Posterior vena cava (tissue), 2 donors: ENCODE measurements at regions not wholly inside any gene's neighbourhood (a gene's known extent, or its start where the extent isn't known, plus 50 kb on each side); places are given as distances from the start of the nearest gene placed in this dataset.
"Not testable (repeated sequence)": the region's sequence is repeated elsewhere in the genome, so short reads cannot be mapped to it uniquely, and the experiment has no call there.

Experiments used
- DNase-seq: peaks from one replicate; pipeline ENCODE4 v3.0.0-alpha.2; 2020; ENCODE audit warnings: low spot score
- intact Hi-C, 2 donors: fragments of 100-400 bp; cut with DNase I; formaldehyde crosslinking; loops; one replicate each; pipeline versions ENCODE4 v1.14.1 to v1.14.2; 2022 to 2023
- donor health status: DM: yes; HTN: yes; CAD: no.
- donor health status: DM: yes; HTN: yes; CAD: no.

DNA sequence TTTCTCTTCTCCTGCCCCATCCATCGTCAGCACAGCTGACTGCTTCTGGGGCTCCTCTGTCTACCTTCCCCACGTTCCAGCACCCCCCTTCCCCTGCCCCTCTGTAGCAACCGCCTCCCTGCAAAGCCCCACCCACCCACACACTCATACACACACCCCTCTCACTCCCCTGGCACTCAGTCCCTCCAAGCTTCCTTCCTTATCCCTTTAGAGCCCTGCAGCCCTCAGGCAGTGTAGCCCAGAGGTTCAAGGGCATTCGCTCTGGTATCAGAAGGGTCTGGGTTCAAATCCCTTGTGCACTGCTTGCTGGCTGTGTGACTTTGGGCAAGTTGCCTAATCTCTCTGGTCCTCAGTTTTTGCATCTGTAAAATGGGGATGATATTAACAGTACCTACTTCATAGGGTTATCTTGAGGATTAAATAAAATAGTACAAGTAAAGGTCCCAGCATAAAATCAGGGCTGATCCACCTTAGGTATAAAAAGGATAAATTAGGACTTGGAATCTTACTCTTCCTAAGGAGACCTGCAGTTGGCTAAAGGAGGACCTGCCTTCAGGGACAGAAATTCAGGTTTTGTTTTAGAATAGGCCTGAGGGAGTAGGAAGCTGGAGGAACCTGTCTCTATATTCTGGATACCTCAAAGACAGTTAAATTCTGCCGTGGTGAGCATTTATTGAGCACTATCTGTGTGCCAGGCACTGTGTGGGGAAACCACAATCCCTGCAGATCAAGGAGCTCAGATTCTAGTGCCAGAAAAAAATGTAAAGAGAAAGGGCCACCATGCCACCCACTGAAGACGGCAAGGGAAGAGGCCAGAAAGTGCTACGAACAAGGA lies 94.1 kb downstream of the SNX5 start:
- no peak for DNase-seq
- intact Hi-C loops, result no loop called here

DNA sequence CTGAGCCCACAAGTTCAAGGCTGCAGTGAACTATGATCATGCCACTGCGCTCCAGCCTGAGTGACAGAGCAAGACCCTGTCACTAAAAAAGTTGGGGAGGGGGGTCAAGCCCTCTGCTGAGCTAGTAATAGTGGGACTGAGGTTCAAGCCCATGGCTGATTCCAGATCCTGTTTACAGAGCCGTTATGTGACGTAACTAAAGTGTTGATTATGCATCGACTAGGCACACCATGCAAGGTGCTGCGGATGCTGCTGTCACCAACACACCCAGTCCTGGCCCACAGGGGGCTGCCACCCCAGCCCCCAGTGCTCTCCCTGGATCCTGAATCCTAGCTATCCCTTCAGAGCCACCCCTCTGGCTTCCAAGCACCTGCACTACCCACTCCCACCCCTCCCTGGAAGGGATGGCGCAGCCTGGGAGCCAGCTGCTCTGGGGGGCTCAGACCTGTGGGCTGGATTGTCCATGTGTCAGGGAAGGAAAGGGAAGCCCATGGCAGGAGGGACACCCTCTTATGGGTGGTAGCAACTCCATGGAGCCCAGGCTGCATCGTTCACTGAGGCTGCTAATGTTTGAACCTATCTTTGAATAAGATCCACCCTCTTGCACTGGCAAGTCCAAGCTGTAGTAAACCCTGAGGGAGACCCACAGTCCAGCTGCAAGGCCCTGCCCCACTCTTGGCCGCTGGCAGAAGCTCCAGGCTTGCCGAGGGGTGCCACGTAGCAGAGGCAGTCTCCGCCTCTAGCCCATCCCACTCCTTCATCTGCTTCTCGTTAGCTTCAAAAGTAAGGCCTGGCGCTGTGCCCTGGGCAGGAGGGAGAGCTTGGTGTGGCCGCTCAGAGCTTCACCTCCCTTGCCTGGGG lies 95.0 kb downstream of the SNX5 start:
- peak; percentile 93 for DNase-seq
- intact Hi-C loops, result no loop called here

DNA sequence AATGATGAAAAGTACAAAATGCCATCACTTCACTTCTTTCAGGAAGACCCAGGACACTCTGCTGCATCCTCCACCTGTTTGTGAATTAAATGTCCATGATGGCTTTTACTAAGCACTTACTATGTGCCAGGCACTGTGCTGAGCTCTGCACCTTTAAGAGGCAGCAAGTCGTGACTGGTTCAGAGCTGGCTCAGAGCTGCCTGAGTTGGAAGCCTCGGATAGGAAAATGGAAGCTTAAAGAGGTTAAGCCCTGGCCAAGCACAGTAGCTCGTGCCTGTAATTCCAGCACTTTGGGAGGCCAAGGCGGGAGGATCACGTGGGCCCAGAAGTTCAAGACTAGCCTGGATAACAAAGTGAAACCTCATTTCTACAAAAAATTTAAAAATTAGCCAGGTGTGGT lies 95.6 kb downstream of the SNX5 start:
- no peak for DNase-seq
- intact Hi-C loops, result no loop called here

DNA sequence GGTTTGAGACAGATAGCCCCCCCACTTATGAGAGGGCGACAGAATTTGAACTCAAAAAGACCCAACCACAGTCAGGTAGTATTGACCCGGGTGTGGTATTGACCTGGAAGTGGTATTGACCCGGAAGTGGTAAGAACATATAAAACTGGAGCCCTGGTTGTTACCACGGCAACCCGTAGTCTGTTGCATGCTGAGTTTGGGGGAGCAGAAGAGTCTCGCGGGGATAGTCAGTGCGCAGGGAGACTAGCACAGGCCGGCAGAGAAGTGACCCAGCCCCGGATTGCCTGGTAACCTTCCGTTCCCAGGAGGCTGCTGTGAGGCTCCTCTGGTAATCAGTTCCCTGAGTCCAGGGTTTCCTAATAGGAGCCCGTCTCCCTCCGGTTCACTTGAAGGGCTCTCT lies 96.2 kb downstream of the SNX5 start:
- DNase-seq, result no peak
- intact Hi-C loops, result no loop called here

DNA sequence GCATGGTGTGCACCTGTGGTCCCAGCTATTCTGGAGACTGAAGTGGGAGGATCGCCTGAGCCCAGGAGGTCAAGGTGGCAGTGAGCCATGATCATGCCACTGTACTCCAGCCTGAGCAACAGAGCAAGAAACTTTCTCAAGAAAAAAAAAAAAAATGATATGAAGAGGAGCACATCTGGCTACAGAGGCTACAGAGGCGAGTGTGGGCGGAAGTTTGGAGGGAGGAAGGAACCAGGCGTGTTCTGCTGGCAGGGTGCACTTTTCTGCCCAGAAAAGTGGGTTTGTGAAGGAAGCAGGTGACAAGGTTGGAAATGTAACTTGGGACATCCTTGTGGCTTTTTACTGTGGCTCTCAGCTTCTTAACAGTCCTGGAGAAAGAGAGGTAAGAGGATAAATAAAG lies 96.7 kb downstream of the SNX5 start:
- intact Hi-C loops, result no loop called here
- DNase-seq, result no peak

DNA sequence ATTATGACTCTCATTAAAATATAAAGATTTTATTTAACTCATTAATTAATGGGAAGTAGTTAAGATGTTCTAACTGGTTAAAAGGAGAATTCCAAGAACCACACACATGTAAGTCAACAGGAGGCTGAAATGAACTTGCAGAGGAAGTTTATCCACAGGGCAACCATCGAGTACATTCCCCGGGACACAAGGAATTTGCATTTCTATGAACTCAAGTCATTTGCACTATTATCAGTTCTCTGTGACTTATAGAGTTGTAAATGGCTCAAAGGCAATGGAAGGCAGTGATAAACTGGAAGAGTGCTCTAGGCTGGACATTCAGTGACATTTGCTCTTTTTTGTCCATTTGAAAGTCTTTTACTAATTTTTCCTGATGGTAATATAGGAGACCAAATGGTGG lies 97.4 kb downstream of the SNX5 start:
- intact Hi-C loops, result no loop called here
- no peak for DNase-seq

DNA sequence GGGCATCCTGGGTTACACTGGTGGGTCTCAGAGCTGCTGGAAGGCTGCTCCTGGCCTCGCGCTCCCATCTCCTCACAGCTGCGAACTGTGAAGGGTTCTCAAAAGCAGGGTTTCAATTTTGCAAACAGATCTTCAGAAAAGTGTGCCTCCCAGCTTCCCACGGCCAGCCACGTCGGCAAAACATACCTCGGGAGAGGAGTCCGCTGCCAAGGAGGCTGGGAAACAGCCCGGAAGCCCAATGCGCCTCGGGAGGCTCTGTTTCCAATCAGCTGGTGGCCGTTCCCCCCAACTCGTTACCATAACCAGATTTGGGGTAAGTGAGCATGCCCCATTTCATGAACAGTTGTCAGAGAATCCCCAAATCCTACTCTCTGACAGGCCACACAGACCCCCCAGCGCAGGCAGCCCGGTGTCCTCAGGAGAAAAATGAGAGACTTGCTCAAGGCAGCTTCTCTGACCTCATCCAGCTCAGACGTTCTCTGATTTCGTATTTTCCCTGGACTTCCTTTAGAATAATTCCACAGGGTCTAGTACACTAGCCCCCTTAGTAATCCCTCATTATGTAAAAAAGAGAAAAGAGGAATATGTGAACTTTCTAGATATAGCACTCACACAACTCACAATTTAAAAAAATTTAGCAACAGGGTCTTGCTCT lies 98.4 kb downstream of the SNX5 start:
- DNase-seq, result no peak
- intact Hi-C loops, result no loop called here

DNA sequence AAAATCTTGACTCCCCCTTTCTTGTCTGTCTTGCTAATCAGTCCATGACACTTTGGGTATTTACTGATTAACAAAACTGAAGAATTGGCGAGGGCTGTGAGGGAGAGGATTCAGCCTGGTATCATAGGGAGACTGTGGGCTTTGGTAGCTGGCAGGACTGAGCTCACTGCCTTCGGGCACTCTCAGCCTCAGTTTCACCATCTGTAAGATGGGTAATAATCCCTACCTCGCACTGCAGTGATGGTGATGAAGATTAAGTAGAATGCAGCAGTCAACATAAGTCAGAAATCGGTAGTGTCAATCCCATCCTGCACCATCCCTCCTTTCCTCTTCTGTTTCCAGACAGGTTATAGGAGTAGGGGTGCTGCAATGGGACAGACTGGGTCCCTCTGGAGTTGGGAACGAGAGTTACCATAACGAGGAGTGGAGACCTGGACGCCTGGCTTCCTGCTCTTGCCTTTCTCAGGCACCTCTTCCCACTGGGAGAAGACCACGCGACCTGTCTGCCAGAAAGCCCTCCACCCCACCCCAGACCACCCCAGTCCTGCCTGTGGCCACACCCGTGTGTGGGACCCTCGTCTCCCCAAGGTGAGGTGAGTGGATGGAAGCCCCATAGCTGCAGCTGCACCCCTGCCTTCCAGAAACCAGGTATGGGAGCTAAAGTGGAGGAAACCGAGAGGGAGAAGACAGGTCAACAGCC lies 99.1 kb downstream of the SNX5 start:
- DNase-seq, result no peak

DNA sequence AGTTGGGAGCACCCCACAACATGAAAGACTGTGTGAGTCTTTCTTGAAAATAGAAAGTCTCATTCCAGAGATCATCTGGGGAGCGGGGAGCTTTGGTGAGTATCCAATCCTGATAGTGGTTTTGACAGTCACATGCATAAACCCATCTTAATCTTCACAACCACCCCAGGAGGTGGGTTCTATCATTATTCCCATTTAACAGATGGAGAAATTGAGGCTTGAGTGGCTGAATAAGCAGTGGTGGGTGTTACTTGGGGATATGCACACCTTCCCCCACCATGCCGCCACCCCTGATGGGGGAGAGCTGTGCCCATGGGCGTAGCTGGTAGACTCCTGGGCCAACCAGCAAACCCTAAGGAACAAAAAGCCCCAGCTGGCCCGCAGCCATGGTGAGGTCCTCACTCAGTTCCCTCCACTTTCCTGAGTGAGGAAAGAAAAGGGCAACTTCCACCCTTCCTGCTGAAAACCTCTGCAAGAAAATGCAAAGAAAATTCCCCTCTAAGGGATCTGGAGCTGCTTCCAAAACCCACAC lies 99.8 kb downstream of the SNX5 start:
- intact Hi-C loops, result no loop called here
- no peak for DNase-seq

More for the DNA sequence above, 99.1 kb downstream of the SNX5 start:
- intact Hi-C loops, result no loop called here

DNA sequence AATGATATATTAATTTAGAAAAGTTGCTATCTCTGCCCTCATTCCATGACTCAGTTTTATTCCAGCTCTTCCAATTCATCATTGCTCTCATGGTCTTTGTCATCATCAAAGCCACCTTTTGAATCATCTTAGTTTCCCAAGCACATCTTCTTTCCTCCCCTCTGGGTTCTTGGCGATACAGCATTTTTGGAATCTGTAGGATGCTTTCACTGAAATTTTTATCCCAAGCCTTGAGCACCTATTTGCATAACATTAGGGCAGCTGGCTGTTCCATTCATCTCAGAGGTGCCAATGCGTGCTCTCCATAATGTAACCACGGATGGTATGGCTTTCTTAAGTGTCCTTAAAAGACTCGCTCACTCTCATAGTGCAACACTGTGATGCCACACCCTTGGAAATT lies 100.4 kb downstream of the SNX5 start:
- intact Hi-C loops, result no loop called here
- no peak for DNase-seq

DNA sequence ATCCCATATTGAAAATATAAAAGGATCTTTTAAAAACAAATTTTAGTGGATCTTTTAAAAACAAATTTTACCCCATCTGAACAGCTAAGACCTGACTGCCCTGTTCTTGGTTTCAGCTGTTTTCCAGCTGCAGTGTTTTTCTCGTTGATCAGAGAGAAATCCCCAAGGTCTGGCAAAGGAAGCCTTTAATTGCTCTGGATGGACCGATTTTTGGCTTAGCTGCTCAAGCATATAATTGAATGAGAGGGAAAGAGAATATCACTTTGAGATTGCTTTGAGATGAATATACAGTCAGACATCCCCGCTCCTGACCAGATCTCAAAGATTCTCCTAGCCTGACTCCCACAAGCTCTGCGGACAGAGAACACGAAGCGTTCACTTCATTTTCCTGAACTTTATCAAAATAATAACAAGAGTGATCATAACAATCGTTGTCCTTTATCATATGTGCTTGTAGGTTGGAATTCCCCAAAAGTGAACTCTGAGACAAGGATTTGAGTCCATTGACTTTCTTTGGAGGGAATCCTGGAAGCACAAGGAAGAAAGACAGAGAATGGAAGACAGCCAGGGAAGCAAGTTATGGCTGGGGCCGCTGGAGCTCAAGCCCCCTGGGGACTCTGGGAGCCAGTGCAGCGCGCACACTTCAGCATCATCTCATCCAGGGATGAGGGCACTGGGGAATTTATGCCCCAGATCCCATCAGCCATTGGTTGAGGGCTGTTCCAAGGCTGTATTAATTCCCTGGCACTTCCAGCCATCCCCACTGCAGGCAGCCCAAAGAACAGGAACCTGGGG lies 101.3 kb downstream of the SNX5 start:
- DNase-seq, result no peak
- intact Hi-C loops, result no loop called here

DNA sequence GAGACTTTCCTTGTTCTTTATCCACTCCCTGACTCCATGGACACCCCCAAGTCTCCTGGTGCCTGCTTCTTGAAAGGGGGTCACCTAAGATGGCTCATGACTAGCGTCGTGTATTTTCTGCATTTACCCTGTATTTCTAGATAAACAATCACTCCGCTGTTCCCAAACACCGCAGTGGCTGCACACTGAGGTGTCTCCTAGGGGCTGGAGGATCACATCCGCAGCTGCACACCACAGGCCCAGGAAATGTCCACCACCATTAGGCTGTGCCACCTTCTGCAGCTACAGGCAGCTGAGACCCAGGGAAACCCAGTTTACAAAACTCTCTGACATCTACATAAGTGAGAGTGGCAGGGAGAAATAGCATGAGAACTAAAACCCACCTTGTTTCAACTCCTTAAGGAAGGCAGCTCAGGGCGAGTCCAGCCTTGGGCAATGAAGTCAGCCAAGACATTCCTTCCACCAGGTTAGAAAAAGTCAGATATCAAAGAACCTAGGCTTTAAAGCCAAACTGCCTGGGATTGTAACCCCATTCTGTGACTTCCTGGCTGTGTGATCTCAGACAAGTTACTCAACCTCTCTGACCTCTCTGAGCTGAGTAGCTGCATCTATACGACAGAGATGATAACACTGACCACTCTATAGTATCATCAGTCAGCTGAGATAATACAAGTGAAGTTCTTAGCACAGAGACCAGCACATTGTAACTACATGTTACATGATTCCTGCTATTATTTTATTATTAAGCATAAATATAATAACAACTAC lies 102.2 kb downstream of the SNX5 start:
- no peak for DNase-seq
- intact Hi-C loops, result no loop called here

DNA sequence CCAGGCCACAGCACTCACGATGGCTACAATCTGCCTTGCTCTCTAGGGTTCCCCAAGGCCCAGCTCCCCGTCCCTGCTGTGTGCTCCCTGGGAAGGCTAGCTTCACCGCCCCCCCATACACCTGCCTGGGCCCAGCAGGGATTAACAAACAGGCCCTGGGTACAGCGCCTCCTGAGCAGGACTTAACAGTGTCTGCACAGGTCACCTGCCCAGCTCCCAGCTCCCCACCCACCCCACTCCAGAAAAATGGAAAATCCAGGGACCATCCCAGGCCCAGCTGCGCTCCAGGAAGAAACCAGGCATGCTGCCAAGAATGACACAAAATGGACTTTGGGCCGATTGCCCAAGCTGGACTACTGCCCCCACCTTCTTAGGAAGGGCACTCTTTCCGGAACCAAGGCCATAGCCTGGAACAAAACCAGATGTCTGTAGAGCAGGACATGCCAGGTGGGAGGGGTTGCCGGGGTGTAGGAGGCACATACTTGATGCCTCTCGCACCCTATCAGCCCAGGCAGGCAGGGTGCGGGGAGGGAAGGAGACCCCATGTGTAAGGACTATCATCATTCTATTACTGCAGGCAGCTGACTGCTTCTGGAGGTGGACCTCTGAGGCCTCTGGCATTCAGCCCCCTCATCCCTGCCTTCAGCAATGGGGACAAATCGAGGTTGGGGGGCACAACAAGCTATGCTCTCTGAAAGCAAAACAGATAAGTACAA lies 104.9 kb downstream of the SNX5 start:
- intact Hi-C loops, result no loop called here
- no peak for DNase-seq

DNA sequence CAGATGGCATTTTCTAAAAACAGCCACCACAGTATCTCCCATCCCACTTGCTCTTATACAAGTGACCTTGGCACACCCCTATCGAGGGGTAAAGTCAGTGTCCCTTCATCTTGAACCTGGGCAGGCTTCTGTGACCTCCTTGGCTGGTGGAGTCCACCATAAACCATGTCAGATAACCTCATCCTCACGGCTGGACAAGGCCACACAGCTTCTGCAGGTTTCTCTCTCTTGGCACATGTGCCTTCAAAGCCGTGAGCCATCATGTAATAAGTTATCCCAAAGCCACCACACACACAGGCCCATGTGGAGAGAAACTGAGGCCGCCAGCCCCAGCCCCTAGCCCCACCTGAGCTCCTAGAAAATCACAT lies 105.4 kb downstream of the SNX5 start:
- intact Hi-C loops, result no loop called here
- no peak for DNase-seq

DNA sequence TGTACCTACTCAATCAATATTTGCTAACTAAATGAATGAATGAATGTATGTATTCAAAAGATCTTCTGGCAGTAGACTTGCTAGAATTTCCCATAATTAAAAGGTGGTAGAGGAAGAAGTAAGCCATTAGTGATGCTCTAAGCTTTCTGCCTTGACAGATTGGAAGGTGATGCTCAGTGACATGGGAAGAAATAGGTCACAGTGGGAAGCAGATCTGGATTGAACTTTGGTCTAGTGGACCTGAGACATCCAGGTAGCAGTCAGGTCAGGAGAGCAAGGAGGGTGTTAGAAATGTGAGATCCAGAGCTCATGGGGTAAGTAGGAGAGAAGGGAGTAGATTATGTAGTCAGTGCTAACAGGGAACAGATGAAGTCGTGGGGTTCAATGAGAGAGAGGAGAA lies 106.4 kb downstream of the SNX5 start:
- intact Hi-C loops, result no loop called here
- no peak for DNase-seq

DNA sequence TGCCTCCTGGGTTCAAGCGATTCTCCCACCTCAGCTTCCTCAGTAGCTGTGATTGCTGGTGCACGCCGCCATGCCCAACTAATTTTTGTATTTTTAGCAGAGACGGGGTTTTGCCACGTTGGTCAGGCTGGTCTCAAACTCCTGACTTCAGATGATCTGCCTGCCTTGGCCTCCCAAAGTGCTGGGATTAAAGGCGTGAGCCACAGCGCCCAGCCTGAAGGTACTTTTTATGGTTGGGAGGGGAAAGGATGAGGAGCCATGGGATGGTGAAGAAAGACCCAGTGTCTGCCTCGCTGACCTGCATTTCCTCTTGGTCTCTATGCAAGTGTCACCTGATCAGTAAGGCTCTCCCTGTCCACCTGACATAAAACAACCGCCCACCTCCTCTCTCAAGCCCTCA lies 107.0 kb downstream of the SNX5 start:
- intact Hi-C loops, DNase-seq: not testable (repeated sequence)
